Endothelial cell of umbilical vein (primary cell): ENCODE measurements at regions not wholly inside any gene's neighbourhood (a gene's known extent, or its start where the extent isn't known, plus 50 kb on each side); places are given as distances from the start of the nearest gene placed in this dataset.

Experiments used
- BruUV-seq: library from RNA; stranded (reverse); fragments of 400-500 nt; replicated peaks from 2 replicates; lab custom pipeline; 2021; lab: Mats Ljungman, UMichigan
- CTCF ChIA-PET: fragments of 300-600, 350-600 bp; sonication (Branson Sonifier 250); formaldehyde crosslinking; loops from one replicate; lab custom pipeline; 2021; ENCODE audit warnings: antibody characterized with exemption, inconsistent platforms; lab: Charles Lee
- POLR2A ChIA-PET: fragments of 300-600, 350-600 bp; sonication (Branson Sonifier 250); formaldehyde crosslinking; loops from one replicate; lab custom pipeline; 2021; ENCODE audit warnings: antibody characterized with exemption, inconsistent platforms; lab: Charles Lee
- DNase-seq: peaks from one replicate; pipeline ENCODE4 v3.0.0-alpha.2; 2011; ENCODE audit warnings: low read depth, low spot score
- FAIRE-seq: peaks from 2 replicates; lab custom pipeline; 2011; peaks lifted over from hg19 to GRCh38; lab: Jason Lieb, UNC
- H2AFZ ChIP-seq: 2 replicates; pipeline ENCODE4 v1.6.0; 2012; ENCODE audit warnings: low read depth, low read length, control low read depth, inconsistent platforms
- H3K27ac ChIP-seq: 2 replicates; pipeline ENCODE4 v1.5.1; 2011; ENCODE audit warnings: low read depth, mild to moderate bottlenecking, control low read depth, low read length, moderate library complexity; ENCODE audit not compliant: insufficient read depth
- H3K27me3 ChIP-seq, 2 experiments: 2 replicates each; pipeline versions ENCODE4 v1.6.0 to v1.6.1; 2011; ENCODE audit warnings: low read length in 2 of 2, mixed read lengths in 1 of 2; ENCODE audit not compliant: control insufficient read depth in 2 of 2, insufficient read depth in 2 of 2
- H3K36me3 ChIP-seq, 2 experiments: 2 replicates in 1 of 2; 3 replicates in 1 of 2; pipeline ENCODE4 v1.5.1; 2011; ENCODE audit warnings: low read length in 2 of 2, mild to moderate bottlenecking in 1 of 2, moderate library complexity in 1 of 2; ENCODE audit not compliant: control insufficient read depth in 2 of 2, insufficient read depth in 2 of 2; ENCODE audit errors: extremely low read depth in 1 of 2
- H3K4me1 ChIP-seq: 3 replicates; pipeline ENCODE4 v1.5.1; 2011; ENCODE audit warnings: mild to moderate bottlenecking, low read length; ENCODE audit not compliant: control insufficient read depth, insufficient read depth; ENCODE audit errors: extremely low read depth
- H3K4me2 ChIP-seq: 2 replicates; pipeline ENCODE4 v1.6.1; 2011; ENCODE audit warnings: low read length, control low read depth, mixed read lengths; ENCODE audit not compliant: insufficient read depth
- H3K4me3 ChIP-seq, 3 experiments: fragments of 200-600 bp in 1 of 3; sonication (generic), shearing (Covaris generic) in 1 of 3; replicated peaks in 1 of 3; 2 replicates each; pipeline ENCODE4 v1.5.1; 2011 to 2016; ENCODE audit warnings: control low read depth in 3 of 3, low read length in 3 of 3, mild to moderate bottlenecking in 2 of 3, inconsistent platforms in 1 of 3, low read depth in 1 of 3, moderate library complexity in 1 of 3; ENCODE audit not compliant: insufficient read depth in 1 of 3
- H3K79me2 ChIP-seq: 2 replicates; pipeline ENCODE4 v1.6.0; 2012; ENCODE audit warnings: low read length, inconsistent platforms; ENCODE audit not compliant: control insufficient read depth, insufficient read depth
- H3K9ac ChIP-seq: replicated peaks from 2 replicates; pipeline ENCODE3; 2011; ENCODE audit warnings: low read length, control low read depth; ENCODE audit not compliant: insufficient read depth; ENCODE audit errors: extremely low read depth
- H3K9me1 ChIP-seq: replicated peaks from 3 replicates; pipeline ENCODE4 v1.6.0; 2011; ENCODE audit warnings: mild to moderate bottlenecking, low read length; ENCODE audit not compliant: control insufficient read depth, insufficient read depth; ENCODE audit errors: extremely low read depth
- H3K9me3 ChIP-seq: replicated peaks from 2 replicates; pipeline ENCODE4 v1.5.1; 2012; ENCODE audit warnings: low read length, inconsistent platforms; ENCODE audit not compliant: control insufficient read depth, insufficient read depth
- H4K20me1 ChIP-seq: replicated peaks from 2 replicates; pipeline ENCODE3; 2011; ENCODE audit warnings: mild to moderate bottlenecking, low read length; ENCODE audit not compliant: control insufficient read depth, insufficient read depth; ENCODE audit errors: extremely low read depth
- CTCF ChIP-seq, 2 donors: IDR thresholded peaks; 1 replicate in 1 of 2; 2 replicates in 1 of 2; pipeline ENCODE4 v1.5.1; 2011; ENCODE audit warnings: low read length in 2 of 2, mild to moderate bottlenecking in 2 of 2, moderate library complexity in 2 of 2, control low read depth in 1 of 2, inconsistent platforms in 1 of 2, low read depth in 1 of 2; ENCODE audit not compliant: insufficient read depth in 1 of 2; ENCODE audit errors: extremely low read depth in 1 of 2
- EZH2 ChIP-seq: IDR thresholded peaks from 2 replicates; pipeline ENCODE4 v1.6.1; 2012; ENCODE audit warnings: borderline replicate concordance, low read depth, mild to moderate bottlenecking, moderate library complexity, low read length, inconsistent platforms; ENCODE audit not compliant: severe bottlenecking
- FOS ChIP-seq: IDR thresholded peaks from 2 replicates; pipeline ENCODE4 v1.6.1; 2011; ENCODE audit warnings: mild to moderate bottlenecking, low read length, moderate library complexity, borderline replicate concordance; ENCODE audit not compliant: insufficient read depth
- GATA2 ChIP-seq: IDR thresholded peaks from 2 replicates; pipeline ENCODE4 v1.7.0; 2011; ENCODE audit warnings: low read depth, mild to moderate bottlenecking, moderate library complexity, mixed read lengths, low read length; ENCODE audit not compliant: insufficient read length, insufficient read depth
- JUN ChIP-seq: IDR thresholded peaks from 2 replicates; pipeline ENCODE4 v1.6.1; 2011; ENCODE audit warnings: borderline replicate concordance, low read depth; ENCODE audit not compliant: insufficient read length, insufficient read depth
- MAX ChIP-seq: IDR thresholded peaks from 2 replicates; pipeline ENCODE4 v1.6.1; 2011; ENCODE audit not compliant: insufficient read depth, insufficient read length
- MYC ChIP-seq: IDR thresholded peaks from one replicate; pipeline ENCODE4 v1.6.1; 2011; ENCODE audit warnings: mild to moderate bottlenecking, low read depth, low read length
- POLR2A ChIP-seq: IDR thresholded peaks from 2 replicates; pipeline ENCODE4 v1.6.1; 2012; ENCODE audit warnings: low read depth, mild to moderate bottlenecking, control low read depth, low read length
- POLR2AphosphoS5 ChIP-seq: IDR thresholded peaks from 2 replicates; pipeline ENCODE4 v1.6.1; 2012; ENCODE audit warnings: low read depth, mild to moderate bottlenecking, control low read depth, low read length, moderate library complexity; ENCODE audit not compliant: insufficient read depth
- dilution Hi-C: fragments of 300-500 bp; cut with MboI; formaldehyde crosslinking; loops from one replicate; pipeline ENCODE4 v1.15.0; 2019; ENCODE audit warnings: low sequenced_read_pairs; ENCODE audit not compliant: extremely low pct_ligation_motif_present
- intact Hi-C: fragments of 100-400 bp; cut with micrococcal nuclease; formaldehyde crosslinking; loops from one replicate; pipeline ENCODE4 v1.10.0; 2022

- ChIA-PET POLR2A (no interaction called here), CTCF (interaction anchor here (1.5 kb wide), 1 partner anchor 9 kb away, joined by 5 read pairs; no protein-coding TSS in a partner anchor)
- no peaks in the 10 kb centered on the region for H3K36me3 ChIP-seq
- dilution Hi-C loops (no loop called here), intact Hi-C loops (no loop called here)
- H2AFZ ChIP-seq, result no peak overlapping the region
- no peaks in the 10 kb centered on the region for H3K9me1 ChIP-seq
- no peaks in the 10 kb centered on the region for H3K4me1 ChIP-seq
- FAIRE-seq, result no peak
- no peaks in the 10 kb centered on the region for H3K9me3 ChIP-seq
- no peak for TF ChIP-seq MAX
- no peak for TF ChIP-seq JUN
- no peak for TF ChIP-seq EZH2
- no peak for TF ChIP-seq GATA2
- TF ChIP-seq CTCF (IDR thresholded peaks at IDR 0.05; ENCODE audit: extremely low read depth in 1 of 2, insufficient read depth in 1 of 2, low read depth in 1 of 2, low read length in 2 of 2), result no peak
- no peak for TF ChIP-seq MYC
- no peak for TF ChIP-seq POLR2A
- TF ChIP-seq POLR2AphosphoS5, result no peak
- TF ChIP-seq FOS, result no peak
- no peak overlapping the region for H3K9ac ChIP-seq
- no peak for DNase-seq
- H3K79me2 ChIP-seq, result no peaks in the 10 kb centered on the region
- H4K20me1 ChIP-seq, result no peaks in the 10 kb centered on the region
- no peaks in the 10 kb centered on the region for H3K27me3 ChIP-seq
- no peak overlapping the region for H3K4me2 ChIP-seq
- BruUV-seq, result no TSS peak
- no peak overlapping the region for H3K4me3 ChIP-seq
- H3K27ac ChIP-seq, result no peak overlapping the region
These were observed 78.3 kb upstream of the KMT2C start for GRCh38 chr7:152513861-152514770.
